AG04450 (cell line): ENCODE measurements at regions not wholly inside any gene's neighbourhood (a gene's known extent, or its start where the extent isn't known, plus 50 kb on each side); places are given as distances from the start of the nearest gene placed in this dataset.
"Not testable (repeated sequence)": the region's sequence is repeated elsewhere in the genome, so short reads cannot be mapped to it uniquely, and the experiment has no call there.

Experiments used
- CTCF ChIA-PET: fragments of 300-600, 350-600 bp; formaldehyde crosslinking; extraction: SDS; loops from one replicate; lab custom pipeline; 2022; ENCODE audit warnings: antibody characterized with exemption, inconsistent platforms; lab: Charles Lee
- POLR2A ChIA-PET: fragments of 350-600 bp; formaldehyde crosslinking; extraction: SDS; loops from one replicate; lab custom pipeline; 2021; ENCODE audit warnings: antibody characterized with exemption, inconsistent platforms; lab: Yijun Ruan, JAX
- DNase-seq: peaks from one replicate; pipeline ENCODE4 v3.0.0-alpha.2; 2011; ENCODE audit warnings: low read depth, low spot score
- H3K27ac ChIP-seq: one replicate; pipeline ENCODE4 v1.5.1; 2012; ENCODE audit warnings: low read depth, low read length, control low read depth
- H3K27me3 ChIP-seq: one replicate; pipeline ENCODE4 v1.6.0; 2012; ENCODE audit warnings: low read length; ENCODE audit not compliant: control insufficient read depth, insufficient read depth
- H3K4me3 ChIP-seq: 2 replicates; pipeline ENCODE4 v1.5.1; 2011; ENCODE audit warnings: mild to moderate bottlenecking, low read depth, low read length, control low read depth
- H3K9me3 ChIP-seq: 2 replicates; pipeline ENCODE4 v1.5.1; 2012; ENCODE audit warnings: low read length; ENCODE audit not compliant: control insufficient read depth, insufficient read depth
- CTCF ChIP-seq: IDR thresholded peaks from 2 replicates; pipeline ENCODE4 v1.5.1; 2011; ENCODE audit warnings: low read depth, low read length, control low read depth, inconsistent platforms

GRCh38 chr6:81002126-81002525 is 750.4 kb downstream of the TENT5A start:
- no peak overlapping the region for H3K27ac ChIP-seq
- no peak for DNase-seq
- CTCF ChIA-PET, result interaction anchor here (1.2 kb wide), 1 partner anchor 788 kb away, joined by 3 read pairs; no protein-coding TSS in a partner anchor

GRCh38 chr6:80991316-80991715 is 761.2 kb downstream of the TENT5A start:
- no peaks in the 10 kb centered on the region for H3K27me3 ChIP-seq
- H3K4me3 ChIP-seq, result no peak overlapping the region
- no peaks in the 10 kb centered on the region for H3K9me3 ChIP-seq
- POLR2A ChIA-PET, result no interaction called here
- no peak overlapping the region for H3K27ac ChIP-seq
- TF ChIP-seq CTCF, result no peak
- CTCF ChIA-PET, result no interaction called here
- no peak for DNase-seq

More at GRCh38 chr6:81002126-81002525, 750.4 kb downstream of the TENT5A start:
- H3K27me3 ChIP-seq, result no peaks in the 10 kb centered on the region
- no peaks in the 10 kb centered on the region for H3K9me3 ChIP-seq
- TF ChIP-seq CTCF, result no peak
- POLR2A ChIA-PET, result no interaction called here
- no peak overlapping the region for H3K4me3 ChIP-seq

GRCh38 chr6:80988892-80989291 is 763.6 kb downstream of the TENT5A start:
- no peak overlapping the region for H3K4me3 ChIP-seq
- POLR2A ChIA-PET, result no interaction called here
- H3K27ac ChIP-seq, result no peak overlapping the region
- H3K9me3 ChIP-seq, result no peaks in the 10 kb centered on the region
- no peak for DNase-seq
- H3K27me3 ChIP-seq, result no peaks in the 10 kb centered on the region
- CTCF ChIA-PET, result interaction anchor here (0.5 kb wide), 1 partner anchor 43 kb away, joined by 3 read pairs; no protein-coding TSS in a partner anchor
- no peak for TF ChIP-seq CTCF

GRCh38 chr6:80988286-80988685 is 764.2 kb downstream of the TENT5A start:
- H3K4me3 ChIP-seq, result no peak overlapping the region
- no peaks in the 10 kb centered on the region for H3K27me3 ChIP-seq
- no peak for DNase-seq
- no peak overlapping the region for H3K27ac ChIP-seq
- TF ChIP-seq CTCF, result no peak
- ChIA-PET POLR2A (no interaction called here), CTCF (no interaction called here)
- no peaks in the 10 kb centered on the region for H3K9me3 ChIP-seq

DNA sequence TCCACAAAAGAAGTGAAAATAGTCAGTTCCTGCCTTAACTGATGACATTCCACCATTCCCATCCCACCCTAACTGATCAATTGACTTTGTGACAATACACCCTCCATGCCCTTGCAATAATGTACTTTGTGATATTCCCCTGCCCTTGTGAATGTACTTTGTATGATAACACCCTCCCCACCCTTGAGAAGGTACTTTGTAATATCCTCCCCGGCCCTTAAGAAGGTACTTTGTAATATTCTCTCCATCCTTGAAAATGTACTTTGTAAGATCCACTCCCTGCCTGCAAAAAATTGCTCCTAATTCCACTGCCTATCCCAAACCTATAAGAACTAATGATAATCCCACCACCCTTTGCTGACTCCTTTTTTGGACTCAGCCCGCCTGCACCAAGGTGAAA is 771.3 kb downstream of the TENT5A start:
- H3K9me3 ChIP-seq, H3K27me3 ChIP-seq, H3K4me3 ChIP-seq, CTCF ChIA-PET, DNase-seq, H3K27ac ChIP-seq, POLR2A ChIA-PET: not testable (repeated sequence)
